Muscle of leg (tissue), 3 donors: ENCODE measurements at regions not wholly inside any gene's neighbourhood (a gene's known extent, or its start where the extent isn't known, plus 50 kb on each side); places are given as distances from the start of the nearest gene placed in this dataset.

Experiments used
- DNase-seq: peaks from one replicate; pipeline ENCODE4 v3.0.0; 2013
- H3K27ac ChIP-seq: one replicate; pipeline ENCODE4 v1.5.1; 2013; ENCODE audit warnings: mild to moderate bottlenecking, low read length, control low read depth
- H3K27me3 ChIP-seq: one replicate; pipeline ENCODE4 v1.6.1; 2013; ENCODE audit warnings: low read length; ENCODE audit not compliant: control insufficient read depth, insufficient read depth
- H3K36me3 ChIP-seq: one replicate; pipeline ENCODE4 v1.6.1; 2013; ENCODE audit warnings: low read length; ENCODE audit not compliant: control insufficient read depth, insufficient read depth
- H3K4me1 ChIP-seq: one replicate; pipeline ENCODE4 v1.6.1; 2013; ENCODE audit warnings: low read length; ENCODE audit not compliant: control insufficient read depth, insufficient read depth
- H3K4me3 ChIP-seq: one replicate; pipeline ENCODE4 v1.5.1; 2013; ENCODE audit warnings: low read length, control low read depth
- H3K9me3 ChIP-seq: replicated peaks from 2 replicates; pipeline ENCODE4 v1.6.1; 2013; ENCODE audit warnings: low read depth, low read length; ENCODE audit not compliant: control insufficient read depth
- WGBS: methylation state at CpG from one replicate; pipeline ENCODE4 v1.1.5; 2013; ENCODE audit warnings: missing lambda C conversion rate; ENCODE audit not compliant: insufficient coverage; 5-methylcytosine and 5-hydroxymethylcytosine counted together

GRCh38 chr17:5635949-5636348 lies 51.6 kb upstream of the NLRP1 start:
- DNase-seq = no peak
- Histone ChIP-seq H3K4me3 (no peak overlapping the region), H3K9me3 (no peaks in the 10 kb centered on the region), H3K4me1 (peaks cover 7% of the 10 kb centered on the region), H3K27ac (no peak overlapping the region), H3K27me3 (peaks cover 21% of the 10 kb centered on the region), H3K36me3 (no peaks in the 10 kb centered on the region)
- WGBS = no CpG with 5 or more reads among the region's 3 CpGs

- Histone ChIP-seq H3K4me3 (no peak overlapping the region), H3K36me3 (no peaks in the 10 kb centered on the region), H3K4me1 (peaks cover 7% of the 10 kb centered on the region), H3K9me3 (no peaks in the 10 kb centered on the region), H3K27ac (no peak overlapping the region), H3K27me3 (peaks cover 19% of the 10 kb centered on the region)
- WGBS = no CpG with 5 or more reads among the region's 2 CpGs
- no peak for DNase-seq
Measured at GRCh38 chr17:5638596-5638995, 54.3 kb upstream of the NLRP1 start.

GRCh38 chr17:5640726-5641125 lies 56.4 kb upstream of the NLRP1 start:
- H3K4me3 ChIP-seq = no peak overlapping the region
- no peaks in the 10 kb centered on the region for H3K36me3 ChIP-seq
- 60% methylated on average over 2 of the region's 2 CpGs for WGBS
- DNase-seq = no peak
- H3K4me1 ChIP-seq = peaks cover 15% of the 10 kb centered on the region
- peaks cover 19% of the 10 kb centered on the region for H3K27me3 ChIP-seq
- H3K27ac ChIP-seq = no peak overlapping the region
- H3K9me3 ChIP-seq = no peaks in the 10 kb centered on the region

- WGBS = 87% methylated on average over 3 of the region's 4 CpGs
- DNase-seq = no peak
- no peak overlapping the region for H3K27ac ChIP-seq
- H3K27me3 ChIP-seq = peaks cover 16% of the 10 kb centered on the region
- H3K9me3 ChIP-seq = no peaks in the 10 kb centered on the region
- H3K4me1 ChIP-seq = peaks cover 15% of the 10 kb centered on the region
- no peaks in the 10 kb centered on the region for H3K36me3 ChIP-seq
- H3K4me3 ChIP-seq = no peak overlapping the region
Measured at GRCh38 chr17:5642752-5643151, 58.4 kb upstream of the NLRP1 start.

- H3K4me1 ChIP-seq = peaks cover 15% of the 10 kb centered on the region
- H3K4me3 ChIP-seq = no peak overlapping the region
- H3K9me3 ChIP-seq = no peaks in the 10 kb centered on the region
- H3K36me3 ChIP-seq = no peaks in the 10 kb centered on the region
- 67% methylated on average over 1 of the region's 3 CpGs for WGBS
- no peak for DNase-seq
- peaks cover 14% of the 10 kb centered on the region for H3K27me3 ChIP-seq
- H3K27ac ChIP-seq = peak overlapping the region; percentile 0
Measured at GRCh38 chr17:5644065-5644464, 59.8 kb upstream of the NLRP1 start.

- WGBS = 76% methylated on average over 2 of the region's 3 CpGs
Measured at GRCh38 chr17:5651348-5651747, 67.0 kb upstream of the NLRP1 start.

GRCh38 chr17:5661491-5662125 lies 77.3 kb upstream of the NLRP1 start:
- H3K27me3 ChIP-seq = peaks cover 4% of the 10 kb centered on the region
- WGBS = 43% methylated on average over 7 of the region's 10 CpGs

More at GRCh38 chr17:5651348-5651747, 67.0 kb upstream of the NLRP1 start:
- Histone ChIP-seq H3K4me1 (no peaks in the 10 kb centered on the region), H3K9me3 (peaks cover 8% of the 10 kb centered on the region), H3K36me3 (no peaks in the 10 kb centered on the region), H3K27me3 (peaks cover 5% of the 10 kb centered on the region), H3K27ac (no peak overlapping the region), H3K4me3 (no peak overlapping the region)
- DNase-seq = no peak

GRCh38 chr17:5662409-5663085 lies 78.2 kb upstream of the NLRP1 start:
- H3K27ac ChIP-seq = no peak overlapping the region
- no peaks in the 10 kb centered on the region for H3K36me3 ChIP-seq
- H3K27me3 ChIP-seq = peaks cover 4% of the 10 kb centered on the region
- WGBS = 38% methylated on average over 2 of the region's 7 CpGs
- no peaks in the 10 kb centered on the region for H3K9me3 ChIP-seq
- H3K4me3 ChIP-seq = no peak overlapping the region
- peaks cover 15% of the 10 kb centered on the region for H3K4me1 ChIP-seq
- no peak for DNase-seq

More at GRCh38 chr17:5661491-5662125, 77.3 kb upstream of the NLRP1 start:
- DNase-seq = no peak
- H3K4me1 ChIP-seq = peaks cover 15% of the 10 kb centered on the region
- no peak overlapping the region for H3K4me3 ChIP-seq
- H3K27ac ChIP-seq = no peak overlapping the region
- H3K36me3 ChIP-seq = no peaks in the 10 kb centered on the region
- no peaks in the 10 kb centered on the region for H3K9me3 ChIP-seq

- H3K36me3 ChIP-seq = no peaks in the 10 kb centered on the region
- peaks cover 11% of the 10 kb centered on the region for H3K27me3 ChIP-seq
- 7% methylated on average over 11 of the region's 12 CpGs for WGBS
- no peaks in the 10 kb centered on the region for H3K9me3 ChIP-seq
- H3K4me3 ChIP-seq = no peak overlapping the region
- DNase-seq = peak; percentile 87
- H3K4me1 ChIP-seq = peaks cover 15% of the 10 kb centered on the region
- peak overlapping the region; percentile 38 for H3K27ac ChIP-seq
Measured at GRCh38 chr17:5665164-5665563, 80.9 kb upstream of the NLRP1 start.

GRCh38 chr17:5667871-5668270 lies 83.6 kb upstream of the NLRP1 start:
- peaks cover 11% of the 10 kb centered on the region for H3K27me3 ChIP-seq
- WGBS = 43% methylated on average over 4 of the region's 6 CpGs

More at GRCh38 chr17:5667871-5668270, 83.6 kb upstream of the NLRP1 start:
- no peak for DNase-seq
- Histone ChIP-seq H3K4me3 (no peak overlapping the region), H3K4me1 (peaks cover 15% of the 10 kb centered on the region), H3K27ac (no peak overlapping the region), H3K9me3 (no peaks in the 10 kb centered on the region), H3K36me3 (no peaks in the 10 kb centered on the region)
